HL-60 (cell line): ENCODE measurements at regions not wholly inside any gene's neighbourhood (a gene's known extent, or its start where the extent isn't known, plus 50 kb on each side); places are given as distances from the start of the nearest gene placed in this dataset.

ENCODE experiments used
- DNase-seq, 2 experiments: peaks; one replicate each; pipeline ENCODE4 v3.0.0-alpha.2; 2010 to 2020; ENCODE audit warnings: low read depth in 1 of 2, low spot score in 1 of 2
- H3K27ac ChIP-seq: fragments of 250-450 bp; sonication (Bioruptor Pico); replicated peaks from 2 replicates; pipeline ENCODE4 v1.5.1; 2020; ENCODE audit warnings: mild to moderate bottlenecking, moderate library complexity
- H3K27me3 ChIP-seq: fragments of 250-450 bp; sonication (Bioruptor Pico); 2 replicates; pipeline ENCODE4 v1.5.1; 2021; ENCODE audit warnings: mild to moderate bottlenecking, moderate library complexity; ENCODE audit not compliant: insufficient read depth, poor library complexity, severe bottlenecking
- H3K4me3 ChIP-seq: replicated peaks from 2 replicates; pipeline ENCODE4 v1.5.1; 2011; ENCODE audit warnings: mild to moderate bottlenecking, control low read depth, low read length; ENCODE audit not compliant: insufficient read depth
- GABPA ChIP-seq: IDR thresholded peaks from 2 replicates; pipeline ENCODE4 v1.6.1; 2012; ENCODE audit warnings: low read depth
- POLR2AphosphoS5 ChIP-seq: IDR thresholded peaks from 2 replicates; pipeline ENCODE4 v1.6.1; 2012; ENCODE audit warnings: low read depth
- REST ChIP-seq: IDR thresholded peaks from 2 replicates; pipeline ENCODE4 v1.6.1; 2012; ENCODE audit warnings: low read depth; ENCODE audit not compliant: insufficient replicate concordance
- SPI1 ChIP-seq: IDR thresholded peaks from 2 replicates; pipeline ENCODE4 v1.6.1; 2012; ENCODE audit warnings: low read depth, mild to moderate bottlenecking, borderline replicate concordance
- TF ChIP-seq, protein P1 (sequence below): IDR thresholded peaks from one replicate; pipeline ENCODE4 v1.5.1; 2011; ENCODE audit warnings: low read length, control low read depth, inconsistent platforms; ENCODE audit not compliant: insufficient read depth

DNA sequence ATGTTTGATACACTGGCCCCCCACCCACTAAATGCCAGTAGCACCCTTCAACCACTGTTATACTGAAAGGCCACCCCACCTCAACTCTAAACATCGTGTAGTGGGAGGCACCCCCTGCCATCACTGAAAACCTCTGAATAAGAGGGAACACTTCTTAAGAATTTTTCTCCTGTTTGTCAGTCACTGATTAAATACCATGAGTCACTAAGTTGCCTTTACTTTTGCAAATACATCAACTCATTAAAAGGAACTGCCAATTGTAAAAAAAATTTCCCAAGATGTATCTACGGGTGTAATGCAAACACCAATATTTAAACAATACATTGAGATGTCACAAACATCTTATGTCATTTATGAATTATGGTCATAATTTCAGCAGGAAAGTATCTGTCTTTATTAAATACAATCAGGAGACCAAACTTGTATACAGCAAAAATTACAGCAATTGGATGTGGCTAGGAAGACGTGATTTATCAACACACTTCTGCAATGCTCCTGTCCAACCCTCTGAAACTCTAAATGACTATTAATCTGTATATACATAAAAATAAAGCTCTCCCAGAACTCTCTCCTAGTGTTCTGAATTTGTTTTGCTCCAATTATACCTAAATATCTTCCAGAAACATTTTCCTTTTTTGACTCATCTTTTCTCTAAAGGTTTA is 144.1 kb upstream of the STK17B start:
- TF ChIP-seq REST, result no peak
- no peak for TF ChIP-seq POLR2AphosphoS5
- no peak overlapping the region for H3K4me3 ChIP-seq
- H3K27me3 ChIP-seq, result no peaks in the 10 kb centered on the region
- no peak for DNase-seq
- no peak overlapping the region for H3K27ac ChIP-seq

- H3K27ac ChIP-seq, result no peak overlapping the region
- TF ChIP-seq GABPA (no peak), REST (no peak), SPI1 (no peak), POLR2AphosphoS5 (no peak)
- TF ChIP-seq, protein P1, sequence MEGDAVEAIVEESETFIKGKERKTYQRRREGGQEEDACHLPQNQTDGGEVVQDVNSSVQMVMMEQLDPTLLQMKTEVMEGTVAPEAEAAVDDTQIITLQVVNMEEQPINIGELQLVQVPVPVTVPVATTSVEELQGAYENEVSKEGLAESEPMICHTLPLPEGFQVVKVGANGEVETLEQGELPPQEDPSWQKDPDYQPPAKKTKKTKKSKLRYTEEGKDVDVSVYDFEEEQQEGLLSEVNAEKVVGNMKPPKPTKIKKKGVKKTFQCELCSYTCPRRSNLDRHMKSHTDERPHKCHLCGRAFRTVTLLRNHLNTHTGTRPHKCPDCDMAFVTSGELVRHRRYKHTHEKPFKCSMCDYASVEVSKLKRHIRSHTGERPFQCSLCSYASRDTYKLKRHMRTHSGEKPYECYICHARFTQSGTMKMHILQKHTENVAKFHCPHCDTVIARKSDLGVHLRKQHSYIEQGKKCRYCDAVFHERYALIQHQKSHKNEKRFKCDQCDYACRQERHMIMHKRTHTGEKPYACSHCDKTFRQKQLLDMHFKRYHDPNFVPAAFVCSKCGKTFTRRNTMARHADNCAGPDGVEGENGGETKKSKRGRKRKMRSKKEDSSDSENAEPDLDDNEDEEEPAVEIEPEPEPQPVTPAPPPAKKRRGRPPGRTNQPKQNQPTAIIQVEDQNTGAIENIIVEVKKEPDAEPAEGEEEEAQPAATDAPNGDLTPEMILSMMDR, result no peak
- no peaks in the 10 kb centered on the region for H3K27me3 ChIP-seq
- H3K4me3 ChIP-seq, result no peak overlapping the region
- DNase-seq, result no peak
Measured at GRCh38 chr2:196316050-196316430, 144.7 kb upstream of the STK17B start.

GRCh38 chr2:196318517-196319377 is 147.4 kb upstream of the STK17B start:
- no peaks in the 10 kb centered on the region for H3K27me3 ChIP-seq
- no peak for DNase-seq
- H3K4me3 ChIP-seq, result no peak overlapping the region
- TF ChIP-seq, protein P1, result no peak
- no peak for TF ChIP-seq GABPA
- no peak for TF ChIP-seq SPI1
- TF ChIP-seq REST, result no peak
- no peak for TF ChIP-seq POLR2AphosphoS5
- H3K27ac ChIP-seq, result no peak overlapping the region
